Astrocyte of the spinal cord (primary cell): ENCODE measurements at regions not wholly inside any gene's neighbourhood (a gene's known extent, or its start where the extent isn't known, plus 50 kb on each side); places are given as distances from the start of the nearest gene placed in this dataset.

Source experiments
- DNase-seq: peaks from one replicate; pipeline ENCODE4 v3.0.0; 2011; ENCODE audit warnings: low read depth, low spot score
- H3K4me3 ChIP-seq: 2 replicates; pipeline ENCODE4 v1.5.1; 2011; ENCODE audit warnings: low read depth, mild to moderate bottlenecking, low read length, moderate library complexity
- CTCF ChIP-seq: IDR thresholded peaks from 2 replicates; pipeline ENCODE4 v1.5.1; 2012; ENCODE audit warnings: low read depth, mild to moderate bottlenecking, low read length, inconsistent platforms
- in situ Hi-C: cut with HindIII; loops from 2 replicates; pipeline ENCODE4 v1.10.0; 2017; ENCODE audit warnings: low sequenced_read_pairs

- no peak for DNase-seq
- TF ChIP-seq CTCF = no peak
- in situ Hi-C loops = no loop called here
- H3K4me3 ChIP-seq = no peak overlapping the region
Observed at GRCh38 chr6:106002005-106002404, 84.1 kb upstream of the PRDM1 start.

- no peak for DNase-seq
- H3K4me3 ChIP-seq = no peak overlapping the region
- in situ Hi-C loops = no loop called here
- TF ChIP-seq CTCF = no peak
Observed at GRCh38 chr6:106000935-106001334, 85.2 kb upstream of the PRDM1 start.

- no peak for TF ChIP-seq CTCF
- in situ Hi-C loops = no loop called here
Observed at GRCh38 chr6:105997482-105997881, 88.7 kb upstream of the PRDM1 start.

DNA sequence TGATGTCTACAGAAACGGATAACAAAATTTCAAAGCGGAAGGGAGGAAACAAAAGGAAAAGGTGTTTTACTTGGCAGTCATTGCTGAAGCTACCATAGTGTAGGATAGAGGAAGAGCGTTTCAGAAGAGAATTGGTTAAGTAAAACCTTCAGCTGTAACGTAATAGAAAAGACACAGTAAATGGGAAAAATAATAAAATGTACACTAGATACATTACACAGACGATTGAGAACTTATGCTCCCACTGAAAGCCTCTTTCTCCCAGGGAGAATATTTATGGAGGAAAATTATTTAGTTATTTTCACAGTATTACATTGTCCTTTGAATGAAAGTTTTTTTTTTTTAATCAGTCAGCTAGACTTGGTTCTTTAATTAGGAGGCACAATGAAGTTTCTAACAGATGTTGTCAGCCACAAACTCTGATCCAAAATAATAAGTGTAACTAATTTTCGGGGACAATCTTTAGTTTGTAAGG, 90.7 kb upstream of the PRDM1 start:
- no peak for TF ChIP-seq CTCF
- DNase-seq = no peak
- peak overlapping the region; percentile 67 for H3K4me3 ChIP-seq
- in situ Hi-C loops = no loop called here

More at GRCh38 chr6:105997482-105997881, 88.7 kb upstream of the PRDM1 start:
- no peak for DNase-seq
- no peak overlapping the region for H3K4me3 ChIP-seq

- in situ Hi-C loops = no loop called here
- H3K4me3 ChIP-seq = peak overlapping the region; percentile 67
- DNase-seq = peak; percentile 63
- no peak for TF ChIP-seq CTCF
Observed at GRCh38 chr6:105994591-105995390, 91.3 kb upstream of the PRDM1 start.

DNA sequence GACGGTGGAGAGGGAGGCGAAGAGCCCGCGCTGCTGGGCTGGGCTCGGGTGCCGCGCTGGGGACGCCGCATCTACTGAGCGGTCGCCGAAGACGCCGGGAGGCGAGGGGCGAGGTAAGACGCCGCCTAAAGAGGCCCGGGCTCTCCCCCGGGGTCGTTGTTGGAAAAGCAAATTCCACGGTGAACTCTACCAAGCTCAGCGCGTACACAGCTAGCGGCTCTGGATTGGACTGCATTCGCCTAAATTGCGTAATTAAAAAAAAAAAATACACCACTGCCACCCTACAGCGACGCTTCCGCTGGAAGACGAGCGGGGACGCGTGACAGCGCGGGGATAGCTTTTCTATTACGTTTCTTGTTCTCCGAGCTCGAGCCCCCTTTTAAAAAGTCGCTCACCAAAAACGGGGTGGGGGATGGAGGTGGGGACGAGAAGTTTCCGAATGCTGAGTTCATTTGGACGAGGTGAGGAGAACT, 92.0 kb upstream of the PRDM1 start:
- in situ Hi-C loops = no loop called here
- peak overlapping the region; percentile 67 for H3K4me3 ChIP-seq
- DNase-seq = no peak
- no peak for TF ChIP-seq CTCF
